GM18511 (cell line): ENCODE measurements at regions not wholly inside any gene's neighbourhood (a gene's known extent, or its start where the extent isn't known, plus 50 kb on each side); places are given as distances from the start of the nearest gene placed in this dataset.

ENCODE experiments used
- ATAC-seq: cut with Tn5 transposase; IDR thresholded peaks from one replicate; pipeline ENCODE4 v1.9.1; 2021; ENCODE audit warnings: mild to moderate bottlenecking, moderate library complexity; ENCODE audit not compliant: unreplicated experiment

DNA sequence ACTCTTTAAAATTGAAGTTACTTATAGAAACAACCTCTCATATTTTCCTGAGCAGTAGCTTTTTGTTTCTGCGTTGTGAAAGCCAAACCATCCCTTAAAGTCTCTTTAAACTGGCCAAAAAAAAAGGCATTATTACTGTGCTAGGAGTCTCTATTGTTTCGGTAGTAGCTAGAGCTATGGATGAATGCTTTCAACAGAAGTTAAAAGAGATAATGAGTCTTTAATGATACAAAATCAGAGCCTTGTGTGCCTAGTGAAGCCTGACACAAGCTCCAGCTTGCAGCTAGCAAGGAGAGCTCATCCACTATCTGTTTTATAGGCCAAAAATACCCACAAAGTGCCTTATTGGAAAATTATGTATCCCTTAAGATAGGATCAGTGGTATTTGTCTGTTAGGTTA, 360.4 kb upstream of the CDIN1 start:
- no peak for ATAC-seq

DNA sequence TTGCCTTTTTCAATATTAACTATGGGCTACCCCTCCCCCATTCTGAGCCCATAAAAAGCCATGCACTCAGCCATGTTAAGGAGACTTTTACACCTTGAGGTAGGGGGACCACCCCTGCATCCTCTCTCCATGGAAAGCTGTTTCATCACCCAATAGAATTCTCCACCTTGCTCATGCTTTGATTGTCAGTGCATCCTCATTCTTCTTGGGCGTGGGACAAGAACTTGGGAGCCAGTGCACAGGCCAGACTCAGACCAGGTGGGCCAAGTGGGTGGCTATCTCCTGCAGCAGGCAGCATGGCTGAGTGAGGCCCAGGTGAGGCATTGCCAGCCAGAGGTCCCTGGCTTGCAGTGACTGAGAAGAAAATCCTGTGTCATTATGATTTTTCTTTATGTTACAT, 357.4 kb upstream of the CDIN1 start:
- ATAC-seq, result no peak

DNA sequence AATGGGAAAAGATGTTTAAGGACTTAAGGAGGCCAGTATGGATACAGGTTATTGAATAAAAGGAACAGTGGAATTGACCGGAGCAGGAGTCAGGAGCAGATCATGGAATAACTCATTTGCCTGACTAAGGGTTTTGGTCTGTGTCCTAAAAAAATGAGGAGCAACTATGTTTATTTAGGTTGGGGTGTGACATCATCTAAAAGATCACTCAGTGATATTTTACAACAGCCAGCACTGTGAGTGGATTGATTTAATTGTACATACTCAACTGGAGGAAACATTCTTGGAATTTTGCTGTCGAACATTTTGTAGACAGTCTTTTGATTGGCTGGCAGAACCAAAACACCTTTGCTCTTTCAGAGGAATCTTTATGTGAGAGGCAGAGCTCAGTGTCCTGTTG, 348.6 kb upstream of the CDIN1 start:
- no peak for ATAC-seq

DNA sequence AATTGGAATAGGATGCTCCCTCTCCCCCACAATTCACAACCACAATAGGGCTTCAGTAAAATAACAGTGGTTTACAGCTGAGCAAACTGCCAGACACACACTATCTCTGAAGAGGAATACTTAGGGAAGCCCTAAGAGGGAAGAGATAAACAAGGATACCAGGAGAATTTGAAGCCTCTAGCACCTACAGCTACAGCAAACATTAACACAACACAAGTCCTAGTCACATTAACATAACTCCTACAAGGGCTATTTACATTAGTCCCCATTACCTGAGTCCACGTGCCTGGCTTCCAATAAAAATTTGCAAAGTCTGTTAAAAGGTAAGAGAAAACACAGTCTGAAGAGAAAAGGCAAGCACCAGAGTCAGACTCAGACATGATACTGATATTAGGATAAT, 346.9 kb upstream of the CDIN1 start:
- no peak for ATAC-seq

DNA sequence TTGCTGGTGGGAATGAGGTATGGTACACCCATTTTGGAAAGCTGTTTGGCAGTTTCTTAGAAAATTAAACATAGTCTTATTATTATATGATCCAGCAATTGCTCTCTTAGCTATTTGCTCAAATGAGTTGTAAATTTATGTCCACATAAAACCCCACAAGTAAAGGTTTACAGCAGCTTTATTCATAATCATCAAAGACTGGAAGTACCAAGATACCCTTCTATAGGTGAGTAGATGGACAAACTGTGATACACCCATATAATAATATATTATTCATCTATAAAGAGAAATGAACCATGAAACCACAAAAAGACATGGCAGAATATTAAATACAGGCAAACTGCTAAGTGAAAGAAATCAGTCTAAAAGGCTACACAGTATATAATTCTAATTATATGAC, 344.7 kb upstream of the CDIN1 start:
- ATAC-seq, result no peak

DNA sequence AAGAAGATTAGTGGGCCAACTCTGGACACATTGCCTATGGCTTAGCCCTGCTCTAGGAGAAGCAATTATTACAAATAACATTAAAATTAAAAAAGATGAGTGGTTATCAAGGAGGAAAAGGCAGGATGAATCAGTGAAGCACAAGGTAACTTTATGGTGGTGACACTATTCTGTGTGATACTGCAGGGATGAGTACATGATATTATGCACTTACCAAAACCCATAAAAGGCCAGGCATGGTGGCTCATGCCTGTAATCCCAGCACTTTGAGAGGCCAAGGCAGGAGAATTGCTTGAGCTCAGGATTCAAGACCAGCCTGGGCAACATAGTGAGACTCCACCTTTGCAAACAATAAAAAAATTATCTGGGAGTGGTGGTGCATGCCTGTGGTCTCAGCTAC, 344.3 kb upstream of the CDIN1 start:
- ATAC-seq, result no peak

DNA sequence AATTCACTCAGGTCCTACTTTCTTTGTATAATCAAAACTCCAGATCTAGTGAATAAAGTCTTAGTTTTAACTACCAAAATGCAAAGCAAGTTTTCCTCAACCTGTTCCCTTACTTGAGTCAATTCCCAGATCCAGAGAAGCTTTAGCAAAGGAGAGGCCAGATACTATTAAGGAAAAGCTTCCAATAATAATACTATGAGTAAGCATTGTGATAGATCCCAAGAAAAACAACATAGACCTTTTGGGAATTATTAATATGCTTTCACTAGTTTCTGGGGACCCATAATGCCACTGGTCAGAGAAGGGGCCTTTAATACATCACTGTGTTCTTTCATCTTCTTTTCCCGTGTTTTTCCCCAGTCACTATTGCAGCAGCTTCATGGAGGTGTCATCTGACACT, 339.9 kb upstream of the CDIN1 start:
- no peak for ATAC-seq

DNA sequence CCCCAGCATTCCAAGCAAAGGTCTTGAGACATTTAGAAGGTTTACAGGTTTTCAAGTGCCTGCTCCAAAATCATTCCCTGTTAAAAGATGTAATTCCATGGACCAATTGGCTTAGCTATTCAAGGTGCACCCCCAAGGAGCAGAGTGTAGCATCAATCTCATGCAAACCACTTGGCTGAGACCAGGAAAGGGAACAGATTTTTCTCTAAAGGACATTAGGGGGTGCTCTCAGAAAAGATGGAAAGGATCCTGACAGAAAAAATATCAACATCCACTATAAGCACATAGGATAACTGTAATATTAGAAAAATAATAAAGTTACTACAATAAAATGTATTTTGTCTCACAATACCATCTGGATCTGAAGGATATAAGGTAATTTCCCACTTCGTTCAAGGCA, 328.0 kb upstream of the CDIN1 start:
- ATAC-seq, result no peak

DNA sequence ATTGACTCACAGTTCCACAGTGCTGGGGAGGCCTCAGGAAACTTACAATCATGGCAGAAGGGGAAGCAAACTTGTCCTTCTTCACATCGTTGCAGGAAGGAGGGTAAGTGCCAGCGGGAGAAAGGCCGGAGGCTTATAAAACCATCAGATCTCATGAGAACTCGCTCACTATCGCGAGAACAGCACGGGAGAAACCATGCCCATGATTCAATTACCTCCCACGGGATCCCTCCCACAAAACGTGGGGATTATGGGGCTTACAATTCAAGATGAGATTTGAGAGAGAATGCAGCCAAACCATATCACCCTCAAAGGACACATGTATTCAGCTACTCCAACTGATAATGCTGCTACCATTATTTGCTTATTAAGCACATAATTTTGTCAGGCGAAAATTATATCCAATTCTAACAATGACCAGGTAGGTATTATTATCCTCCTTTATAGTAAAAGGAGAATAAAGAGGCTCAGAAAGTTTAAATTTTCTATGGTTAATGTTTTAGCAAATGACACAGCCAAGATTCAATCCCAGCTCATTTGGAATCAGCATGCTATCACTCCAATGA, 327.2 kb upstream of the CDIN1 start:
- no peak for ATAC-seq

DNA sequence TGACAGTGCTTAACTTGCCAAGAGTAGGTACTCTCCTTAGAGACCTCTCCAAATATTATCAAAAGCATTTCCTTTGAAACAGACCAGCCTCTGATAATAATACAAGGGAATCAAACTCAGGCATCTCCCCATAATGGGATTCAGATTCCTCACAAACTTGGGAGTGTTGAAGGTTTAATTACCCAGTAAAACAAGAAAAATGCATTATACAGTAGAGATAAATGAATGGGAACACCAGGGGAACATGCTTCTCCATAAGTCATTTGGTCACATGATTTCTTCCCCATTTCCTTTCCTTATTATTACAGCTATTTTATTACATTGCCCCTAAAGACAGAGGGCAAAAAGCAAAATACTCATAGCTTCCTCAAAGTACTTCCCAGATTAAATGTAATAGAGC, 325.0 kb upstream of the CDIN1 start:
- ATAC-seq, result no peak

DNA sequence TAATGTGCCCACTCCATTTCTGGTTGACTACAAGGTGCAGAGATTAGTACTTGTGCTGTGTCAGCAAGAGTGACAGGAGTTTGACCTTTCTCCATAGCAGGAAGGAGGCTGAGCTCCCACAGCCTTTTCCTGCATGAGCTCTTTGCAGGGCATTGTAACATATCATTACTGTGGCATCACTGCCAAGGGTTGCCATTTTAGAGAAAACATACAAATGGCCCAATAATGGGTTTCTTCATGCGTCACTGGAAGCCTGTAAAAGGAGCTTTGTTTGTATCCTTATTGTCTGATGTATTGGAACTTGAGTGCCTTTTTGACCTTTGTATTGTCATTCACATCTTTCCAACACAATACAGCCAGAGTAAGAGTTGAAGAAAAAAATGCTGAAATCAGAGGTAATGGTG, 323.0 kb upstream of the CDIN1 start:
- ATAC-seq, result no peak

DNA sequence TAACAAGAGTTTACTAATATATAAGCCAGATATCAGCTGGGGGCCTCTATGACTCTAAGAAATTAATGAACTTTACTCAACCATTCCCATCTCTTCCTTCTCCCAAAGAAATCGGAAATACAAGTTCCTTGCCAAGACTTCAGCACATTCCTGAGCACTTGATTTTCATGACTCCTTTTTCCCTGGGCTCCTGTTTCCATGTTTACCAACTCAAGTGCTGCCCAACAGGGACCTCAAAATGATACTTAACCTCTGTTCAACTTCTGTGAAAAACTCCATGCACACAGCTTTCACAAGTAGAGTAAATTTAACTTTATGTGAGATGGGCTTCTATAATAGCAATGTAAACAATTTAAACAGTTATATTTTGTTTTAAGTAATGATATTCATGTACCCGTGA, 315.8 kb upstream of the CDIN1 start:
- no peak for ATAC-seq

DNA sequence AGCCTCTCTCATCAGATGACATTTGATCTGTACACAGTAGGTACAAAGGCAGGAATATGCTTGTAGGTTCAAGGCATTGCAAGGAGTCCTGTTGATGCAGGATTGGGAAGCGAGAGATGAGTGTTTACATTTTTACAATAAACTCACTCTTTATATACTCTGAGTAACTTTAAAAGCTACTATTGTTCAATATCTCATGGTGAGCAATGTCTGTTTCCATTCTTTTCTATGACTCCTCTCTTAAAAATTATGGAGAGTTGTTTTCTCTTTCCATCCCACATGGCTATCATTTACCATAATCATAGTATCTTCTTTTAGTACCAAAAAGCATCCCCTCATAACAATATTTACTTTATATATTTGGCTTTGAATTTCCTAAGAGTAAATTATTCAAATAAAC, 314.0 kb upstream of the CDIN1 start:
- ATAC-seq, result no peak

DNA sequence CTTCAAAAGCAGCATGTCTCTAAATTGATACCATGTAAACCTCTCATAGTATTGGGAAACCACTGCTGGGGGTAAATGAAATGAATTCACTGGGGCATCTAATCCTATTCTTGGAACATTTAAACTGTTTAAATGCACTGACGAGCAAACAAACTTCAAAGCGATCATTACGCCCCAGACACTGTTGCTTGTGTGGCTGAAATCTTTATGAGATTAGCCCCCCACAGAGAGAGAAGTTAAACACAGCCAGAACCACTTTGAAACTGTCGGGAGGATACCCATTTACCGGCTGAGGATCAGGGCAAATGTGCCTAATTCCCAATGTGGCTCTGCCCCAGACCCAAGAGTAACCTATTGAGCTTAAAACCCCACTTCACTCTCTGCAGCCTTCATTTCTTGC, 308.4 kb upstream of the CDIN1 start:
- no peak for ATAC-seq

DNA sequence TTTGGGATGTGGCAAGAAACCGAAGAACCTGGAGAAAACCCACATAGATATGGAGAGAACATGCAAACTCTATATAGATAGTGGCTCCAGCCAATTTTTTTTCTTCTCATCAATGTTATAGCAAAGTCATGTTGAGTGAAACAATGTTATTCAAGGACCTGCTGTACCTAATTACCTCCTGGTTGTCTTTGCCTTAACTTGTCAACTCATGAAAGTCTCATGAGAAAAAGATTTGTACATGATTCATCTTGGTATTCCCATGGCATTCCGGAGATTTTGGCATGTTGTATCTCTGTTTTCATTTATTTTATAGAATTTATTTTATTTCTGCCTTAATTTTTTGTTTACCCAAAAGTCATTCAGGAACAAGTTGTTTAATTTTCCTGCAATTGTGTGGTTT, 303.8 kb upstream of the CDIN1 start:
- ATAC-seq, result no peak

DNA sequence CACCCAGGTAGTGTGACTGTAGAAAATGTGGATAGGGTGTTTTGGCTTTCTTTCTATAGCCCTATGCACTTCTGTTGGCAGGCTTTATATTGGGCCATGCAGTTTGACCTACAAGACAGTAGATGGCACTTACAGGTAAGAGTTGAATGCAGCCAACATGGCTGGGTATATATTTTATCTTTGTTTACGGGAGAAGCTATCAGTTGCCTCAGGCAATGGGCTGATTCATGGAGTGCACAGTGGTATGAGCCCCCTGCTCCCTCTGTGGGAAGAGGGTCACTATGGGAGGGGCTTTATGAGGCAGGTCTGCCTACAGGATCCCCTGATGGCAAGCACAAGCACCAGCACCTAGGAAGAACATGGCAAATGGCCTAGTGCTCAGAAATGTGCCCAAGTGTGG, 301.2 kb upstream of the CDIN1 start:
- no peak for ATAC-seq

DNA sequence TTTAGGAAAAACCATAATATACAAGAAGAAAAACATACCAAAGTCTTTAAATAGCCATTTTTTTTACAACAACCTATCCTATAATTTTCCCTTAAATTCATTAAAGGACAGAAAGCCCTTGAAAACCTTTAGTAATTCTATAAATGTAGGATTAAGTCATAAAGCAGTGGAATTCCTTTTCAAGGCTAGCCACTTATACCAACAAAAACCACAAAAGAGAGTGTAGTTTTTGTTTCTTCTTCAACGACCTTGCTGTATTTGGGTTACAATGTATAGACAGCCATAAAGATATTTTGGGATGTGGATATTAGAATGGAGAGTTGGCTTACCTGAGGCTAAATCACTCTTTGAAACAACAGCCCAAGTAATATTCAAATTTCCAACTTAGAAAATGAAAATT, 296.6 kb upstream of the CDIN1 start:
- ATAC-seq, result no peak

DNA sequence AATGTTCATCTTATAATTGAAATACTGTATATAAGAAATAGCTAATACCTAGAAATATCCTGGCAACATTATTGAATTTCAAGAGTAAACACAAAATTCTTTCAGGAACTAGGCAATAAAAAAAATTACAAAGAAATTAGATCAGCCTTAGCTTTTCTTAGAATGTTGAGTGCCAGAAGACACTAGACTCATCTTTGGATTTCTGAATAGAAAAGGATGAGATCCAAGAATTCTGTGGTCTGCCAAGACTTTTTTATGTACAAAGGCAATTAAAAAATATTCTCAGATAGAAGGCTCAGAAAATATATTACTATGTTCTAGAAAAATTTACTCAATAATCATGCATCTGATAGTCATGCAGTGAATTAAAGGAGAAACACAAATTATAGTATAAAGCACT, 294.5 kb upstream of the CDIN1 start:
- no peak for ATAC-seq

DNA sequence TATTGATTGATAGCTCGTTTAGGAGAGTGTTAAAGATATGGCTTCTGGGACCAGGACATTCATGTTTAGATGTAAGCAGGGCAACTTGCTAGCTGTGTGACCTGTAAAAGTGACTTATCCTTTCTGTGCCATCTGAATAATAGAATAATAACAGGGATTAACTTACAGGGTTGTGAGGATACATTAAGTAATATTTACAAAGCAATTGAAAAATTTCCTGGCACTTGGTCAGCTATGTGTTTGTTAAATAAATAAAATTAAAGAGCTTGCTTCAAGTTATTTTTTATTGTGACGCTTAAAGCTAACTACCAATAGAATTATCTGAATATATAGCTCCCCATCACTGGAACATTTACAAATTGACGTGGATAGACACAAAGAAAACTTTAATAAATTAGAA, 287.9 kb upstream of the CDIN1 start:
- ATAC-seq, result no peak

DNA sequence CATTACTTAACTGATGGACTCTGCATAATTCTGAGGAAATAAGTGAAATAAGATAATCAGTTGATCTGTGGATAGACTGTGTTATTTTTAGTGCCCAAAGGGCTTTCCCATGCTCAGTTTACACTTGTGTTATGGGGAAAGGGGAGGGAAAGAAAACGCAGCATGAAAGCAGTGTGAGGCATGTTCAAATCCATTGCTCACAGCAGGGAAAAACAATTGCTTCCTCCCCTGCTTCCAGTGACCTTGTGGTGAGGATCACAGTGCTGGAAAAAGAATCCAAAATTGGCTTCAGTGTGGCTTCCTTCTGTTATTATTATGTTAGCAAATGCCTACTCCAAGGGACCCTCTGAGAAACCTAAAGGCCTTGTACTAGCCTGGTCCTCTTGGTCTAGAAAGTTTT, 285.1 kb upstream of the CDIN1 start:
- ATAC-seq, result no peak

DNA sequence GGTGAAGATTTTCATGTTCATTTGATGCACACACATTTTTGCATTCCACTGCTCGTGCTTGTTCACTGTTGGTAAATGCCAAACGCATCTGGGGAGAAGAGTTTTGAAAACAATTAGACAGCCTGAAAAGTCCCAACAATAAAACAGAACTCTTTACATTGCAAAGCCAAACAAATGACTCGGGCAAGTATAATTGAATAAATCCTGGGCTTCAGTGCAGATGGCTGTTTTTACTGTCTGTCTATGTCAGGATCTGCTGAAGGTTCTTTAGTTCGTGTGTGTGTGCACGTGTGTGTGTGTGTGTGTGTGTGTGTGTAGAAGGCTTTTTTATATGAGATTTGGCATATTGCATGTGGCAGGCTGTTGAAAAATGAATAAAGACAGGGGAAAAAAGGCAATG, 277.5 kb upstream of the CDIN1 start:
- no peak for ATAC-seq

DNA sequence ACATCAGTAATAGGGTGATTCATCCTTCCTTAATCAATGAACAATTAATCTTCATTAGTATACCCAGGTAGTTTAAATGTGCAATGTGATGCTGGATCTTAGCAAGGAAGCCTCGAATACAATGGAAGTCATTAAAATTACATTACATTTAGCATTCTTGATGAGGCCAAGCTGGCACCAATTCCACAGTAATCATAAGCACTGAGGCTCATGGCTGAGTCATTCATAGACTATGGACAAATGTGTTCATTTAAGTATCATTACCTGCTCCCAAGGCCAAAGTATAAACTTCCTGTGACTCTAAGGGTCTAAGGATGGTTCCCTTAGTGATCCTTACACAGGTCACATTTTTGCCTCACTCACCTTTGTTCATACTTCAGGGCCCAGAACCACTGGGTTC, 266.4 kb upstream of the CDIN1 start:
- ATAC-seq, result no peak

DNA sequence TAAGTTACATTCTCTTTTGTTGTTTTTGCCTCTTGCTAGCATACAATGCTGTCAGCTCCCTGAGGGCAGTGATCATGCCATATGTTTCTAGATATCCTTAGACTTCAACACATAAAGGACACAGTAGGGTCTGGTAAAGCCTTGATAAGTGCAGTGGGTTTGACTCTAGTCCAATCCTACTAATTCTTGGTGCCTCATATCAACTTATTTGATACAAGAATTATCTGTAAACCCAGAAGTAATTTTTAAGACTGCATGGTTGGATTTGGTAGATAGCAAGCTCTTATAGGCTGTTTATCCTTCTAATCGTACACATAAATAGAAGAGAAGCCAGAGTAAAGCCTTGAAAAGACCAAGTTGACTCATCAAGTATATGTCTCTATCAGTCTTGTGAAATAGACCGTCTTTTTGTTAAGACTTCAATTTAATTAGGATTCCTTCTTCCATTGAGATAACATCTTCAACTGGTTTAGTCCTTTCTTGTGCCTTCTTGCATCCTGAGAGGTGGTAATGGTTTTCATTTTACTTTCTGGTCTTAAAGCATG, 265.6 kb upstream of the CDIN1 start:
- ATAC-seq, result no peak

DNA sequence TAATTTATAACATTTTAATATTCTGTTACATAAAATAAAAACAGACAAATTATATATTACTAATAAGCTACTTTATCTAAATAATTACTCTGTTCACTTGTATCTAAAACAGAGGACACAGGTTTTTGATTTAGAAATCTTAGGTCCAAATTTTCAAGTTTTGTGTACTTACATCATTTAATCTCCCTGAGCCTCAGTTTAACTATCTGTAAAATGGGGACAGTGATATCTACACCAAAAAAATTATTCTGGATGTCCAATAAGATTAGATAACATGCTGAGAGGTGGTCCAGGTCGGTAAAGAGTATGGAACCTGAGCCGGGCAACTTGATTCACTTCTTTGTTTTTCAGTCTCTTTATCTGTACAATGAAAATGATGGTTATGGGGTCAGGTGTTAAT, 263.8 kb upstream of the CDIN1 start:
- ATAC-seq, result no peak
